ENCODE measurements at regions not wholly inside any gene's neighbourhood (a gene's known extent, or its start where the extent isn't known, plus 50 kb on each side); places are given as distances from the start of the nearest gene placed in this dataset.

DNA sequence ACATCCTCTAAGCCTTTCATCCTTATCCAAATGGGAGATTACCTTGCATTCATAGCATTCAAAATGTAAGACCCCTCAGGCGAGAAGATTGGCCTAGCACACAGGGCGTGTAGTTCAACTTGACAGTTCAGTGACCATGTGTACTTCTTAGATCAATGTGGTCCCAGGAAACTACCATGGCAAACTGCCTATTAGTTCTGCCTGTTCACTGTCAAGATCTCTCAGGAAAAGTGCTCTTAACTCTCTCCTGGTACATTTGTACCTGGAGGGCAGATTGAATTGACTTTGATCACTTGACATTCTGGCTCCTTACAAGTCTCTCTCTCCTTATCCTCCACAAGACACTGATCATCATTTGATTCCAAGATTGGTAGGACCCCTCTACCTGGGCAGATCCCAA, 122.4 kb downstream of the CDC7 start:
- no peak for DNase-seq (ENCODE audit: low read depth)
- no peaks in the 10 kb centered on the region for H3K27me3 ChIP-seq (ENCODE audit: control insufficient read depth, insufficient read depth, low read length)
- TF ChIP-seq CTCF (IDR thresholded peaks at IDR 0.05; ENCODE audit: insufficient read depth, low read length, poor library complexity, severe bottlenecking), result no peak
- no peak overlapping the region for H3K4me3 ChIP-seq (ENCODE audit: low read depth, low read length)
- H3K36me3 ChIP-seq (ENCODE audit: control insufficient read depth, insufficient read depth, low read length), result no peaks in the 10 kb centered on the region

- H3K4me3 ChIP-seq (ENCODE audit: low read depth, low read length), result no peak overlapping the region
- no peaks in the 10 kb centered on the region for H3K27me3 ChIP-seq (ENCODE audit: control insufficient read depth, insufficient read depth, low read length)
- no peaks in the 10 kb centered on the region for H3K36me3 ChIP-seq (ENCODE audit: control insufficient read depth, insufficient read depth, low read length)
- no peak for TF ChIP-seq CTCF (IDR thresholded peaks at IDR 0.05; ENCODE audit: insufficient read depth, low read length, poor library complexity, severe bottlenecking)
- no peak for DNase-seq (ENCODE audit: low read depth)
These were observed 123.7 kb downstream of the CDC7 start for GRCh38 chr1:91624331-91624730.
